MM.1S (cell line): ENCODE measurements at regions not wholly inside any gene's neighbourhood (a gene's known extent, or its start where the extent isn't known, plus 50 kb on each side); places are given as distances from the start of the nearest gene placed in this dataset.

Source experiments
- CTCF ChIP-seq: fragments of 300-600 bp; sonication (generic); IDR thresholded peaks from 2 replicates; pipeline ENCODE4 v1.5.1; 2016; ENCODE audit warnings: antibody characterized with exemption, low read length, mixed read lengths
- EZH2 ChIP-seq: fragments of 300-600 bp; sonication (generic); optimal IDR thresholded peaks from 2 replicates; pipeline ENCODE3; 2017; ENCODE audit warnings: low read depth, mild to moderate bottlenecking, antibody characterized with exemption, low read length, mixed read lengths
- EZH2phosphoT487 ChIP-seq: fragments of 300-600 bp; sonication (generic); IDR thresholded peaks from 2 replicates; pipeline ENCODE4 v1.6.1; 2018; ENCODE audit warnings: antibody characterized with exemption, low read length

- no peak for TF ChIP-seq CTCF
- TF ChIP-seq EZH2phosphoT487: no peak
- TF ChIP-seq EZH2: no peak
Observed at GRCh38 chr13:107099661-107100060, 531.7 kb upstream of the ARGLU1 start.
